ENCODE measurements at regions not wholly inside any gene's neighbourhood (a gene's known extent, or its start where the extent isn't known, plus 50 kb on each side); places are given as distances from the start of the nearest gene placed in this dataset.
"Not testable (repeated sequence)": the region's sequence is repeated elsewhere in the genome, so short reads cannot be mapped to it uniquely, and the experiment has no call there.

DNA sequence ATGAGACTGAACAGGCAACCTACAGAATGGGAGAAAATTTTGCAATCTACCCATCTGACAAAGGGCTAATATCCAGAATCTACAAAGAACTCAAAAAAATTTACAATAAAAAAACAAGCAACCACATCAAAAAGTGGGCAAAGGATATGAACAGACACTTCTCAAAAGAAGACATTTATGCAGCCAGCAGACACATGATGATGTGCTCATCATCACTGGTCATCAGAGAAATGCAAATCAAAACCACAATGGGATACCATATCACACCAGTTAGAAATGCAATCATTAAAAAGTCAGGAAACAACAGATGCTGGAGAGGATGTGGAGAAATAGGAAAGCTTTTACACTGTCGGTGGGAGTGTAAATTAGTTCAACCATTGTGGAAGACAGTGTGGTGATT lies 51.7 kb upstream of the PAXBP1 start:
- H3K4me3 Mint-ChIP-seq (ENCODE audit: low read depth); H3K36me3 Mint-ChIP-seq (ENCODE audit: low read depth); DNase-seq (ENCODE audit: low spot score); H3K27me3 Mint-ChIP-seq (ENCODE audit: low read depth); H3K9me3 Mint-ChIP-seq; intact Hi-C loops (cut with micrococcal nuclease); H3K27ac Mint-ChIP-seq; H3K4me1 Mint-ChIP-seq (ENCODE audit: low read depth): not testable (repeated sequence)

DNA sequence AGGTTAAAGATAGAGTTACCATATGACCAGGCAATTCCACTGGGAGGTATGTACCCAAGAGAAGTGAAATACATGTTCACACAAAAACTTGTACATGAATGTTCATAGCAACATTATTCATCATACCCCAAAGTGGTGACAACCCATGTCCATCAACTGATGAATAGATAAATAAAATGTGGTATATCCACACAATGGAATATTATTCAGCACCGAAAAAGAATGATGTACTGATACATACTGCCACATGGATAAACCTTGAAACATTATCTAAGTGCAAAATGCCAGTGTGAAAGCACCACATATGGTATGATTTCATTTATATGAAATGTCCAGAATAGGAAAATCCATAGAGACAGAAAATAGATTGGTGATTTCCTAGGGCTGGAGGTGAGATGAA lies 53.4 kb upstream of the PAXBP1 start:
- H3K4me3 Mint-ChIP-seq (ENCODE audit: low read depth): no peak overlapping the region
- no peaks in the 10 kb centered on the region for H3K4me1 Mint-ChIP-seq (ENCODE audit: low read depth)
- H3K36me3 Mint-ChIP-seq (ENCODE audit: low read depth): no peaks in the 10 kb centered on the region
- H3K9me3 Mint-ChIP-seq: no peaks in the 10 kb centered on the region
- intact Hi-C loops (cut with micrococcal nuclease): loop anchor here (5.0 kb wide), 1 partner anchor 53 kb away; the partner anchor contains the start of gene PAXBP1
- H3K27ac Mint-ChIP-seq: no peak overlapping the region
- DNase-seq (ENCODE audit: low spot score): no peak
- peaks cover 8% of the 10 kb centered on the region for H3K27me3 Mint-ChIP-seq (ENCODE audit: low read depth)

DNA sequence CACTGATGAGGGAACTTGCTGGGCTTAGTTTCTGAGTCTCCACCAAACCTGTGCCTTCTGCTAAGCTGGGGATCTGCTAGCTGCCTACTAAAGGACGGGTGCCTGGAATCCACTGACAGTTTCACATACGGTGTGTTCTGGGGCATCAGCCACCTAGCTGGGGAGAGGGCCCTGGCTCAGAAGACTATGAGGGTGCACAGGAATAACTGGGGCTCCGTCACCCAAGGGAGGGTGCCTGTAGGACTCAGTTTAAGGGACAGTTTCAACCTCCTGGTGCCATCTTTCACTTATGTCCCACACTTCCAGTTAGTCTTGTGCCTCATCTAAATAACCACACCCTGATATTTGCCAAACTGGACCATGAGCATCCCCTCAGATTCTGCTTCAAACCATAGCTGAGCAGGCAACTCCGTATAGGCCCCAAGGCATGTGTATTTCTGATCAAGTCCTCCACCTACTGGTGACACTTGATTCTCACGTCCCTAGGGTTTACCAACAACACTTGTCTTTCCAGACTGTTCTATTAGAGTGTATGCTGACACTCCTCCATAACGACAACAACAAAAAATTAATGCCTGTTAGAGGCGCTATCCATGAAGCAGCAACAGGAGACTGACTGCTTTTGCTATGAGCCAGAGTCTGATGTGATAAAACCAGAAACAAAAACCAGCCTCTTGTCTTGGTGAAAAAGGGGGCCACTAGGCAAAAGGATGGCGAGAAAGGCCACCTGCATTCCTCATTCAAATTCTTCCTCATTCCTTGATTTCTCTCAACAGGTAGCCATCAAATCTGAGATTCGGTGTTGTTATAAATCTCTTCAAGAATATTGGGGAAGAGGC lies 55.0 kb upstream of the PAXBP1 start:
- Mint-ChIP-seq H3K27ac (no peak overlapping the region), H3K27me3 (ENCODE audit: low read depth) (peaks cover 10% of the 10 kb centered on the region), H3K4me3 (ENCODE audit: low read depth) (no peak overlapping the region), H3K9me3 (no peaks in the 10 kb centered on the region), H3K4me1 (ENCODE audit: low read depth) (no peaks in the 10 kb centered on the region), H3K36me3 (ENCODE audit: low read depth) (no peaks in the 10 kb centered on the region)
- peak; percentile 20 for DNase-seq (ENCODE audit: low spot score)
- intact Hi-C loops (cut with micrococcal nuclease): loop anchor here (2.0 to 5.0 kb wide), 2 partner anchors 54 to 172 kb away; partner anchors contain the start of gene PAXBP1

DNA sequence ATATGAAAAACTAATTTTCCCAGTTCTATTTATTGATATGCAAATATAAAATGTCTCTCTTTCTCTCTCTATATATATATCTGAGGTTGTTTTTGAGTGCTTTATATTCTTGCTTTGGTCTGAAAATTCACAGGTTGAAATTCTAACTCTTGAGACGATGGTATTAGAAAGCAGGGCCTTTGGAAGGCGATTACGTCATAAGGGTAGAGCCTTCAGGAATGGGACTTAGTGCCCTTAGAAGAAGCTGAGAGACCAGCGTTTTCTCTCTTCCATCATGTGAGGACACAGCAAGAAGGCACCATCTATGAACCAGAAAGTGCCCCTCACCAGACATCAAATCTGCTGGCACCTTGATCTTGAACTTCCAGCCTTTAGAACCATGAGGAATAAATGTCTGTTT lies 57.4 kb upstream of the PAXBP1 start:
- H3K36me3 Mint-ChIP-seq (ENCODE audit: low read depth): no peaks in the 10 kb centered on the region
- H3K27ac Mint-ChIP-seq: no peak overlapping the region
- no peaks in the 10 kb centered on the region for H3K9me3 Mint-ChIP-seq
- intact Hi-C loops (cut with micrococcal nuclease): loop anchor here (5.0 kb wide), 1 partner anchor 57 kb away; the partner anchor contains the start of gene PAXBP1
- no peak for DNase-seq (ENCODE audit: low spot score)
- peaks cover 14% of the 10 kb centered on the region for H3K27me3 Mint-ChIP-seq (ENCODE audit: low read depth)
- no peaks in the 10 kb centered on the region for H3K4me1 Mint-ChIP-seq (ENCODE audit: low read depth)
- H3K4me3 Mint-ChIP-seq (ENCODE audit: low read depth): no peak overlapping the region

DNA sequence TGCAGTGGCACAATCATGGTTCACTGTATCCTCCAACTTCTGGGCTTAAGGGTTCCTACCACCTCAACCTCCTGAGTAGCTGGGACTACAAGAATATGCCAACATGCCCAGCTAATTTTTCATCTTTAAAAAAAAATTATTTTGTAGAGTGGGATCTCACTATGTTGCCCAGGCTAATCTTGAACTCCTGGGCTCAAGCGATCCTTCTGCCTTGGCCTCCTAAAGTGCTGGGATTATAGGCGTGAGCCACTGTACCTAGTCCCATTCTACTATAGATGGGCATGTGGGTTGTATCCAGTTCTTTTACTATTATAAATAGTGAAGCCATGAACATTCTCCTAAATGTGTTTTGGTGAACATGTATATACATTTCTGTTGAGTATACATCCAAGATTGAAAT lies 57.9 kb upstream of the PAXBP1 start:
- no peaks in the 10 kb centered on the region for H3K9me3 Mint-ChIP-seq
- DNase-seq (ENCODE audit: low spot score): no peak
- no peak overlapping the region for H3K27ac Mint-ChIP-seq
- no peaks in the 10 kb centered on the region for H3K4me1 Mint-ChIP-seq (ENCODE audit: low read depth)
- H3K27me3 Mint-ChIP-seq (ENCODE audit: low read depth): peaks cover 17% of the 10 kb centered on the region
- no peaks in the 10 kb centered on the region for H3K36me3 Mint-ChIP-seq (ENCODE audit: low read depth)
- no peak overlapping the region for H3K4me3 Mint-ChIP-seq (ENCODE audit: low read depth)
- intact Hi-C loops (cut with micrococcal nuclease): loop anchor here (5.0 kb wide), 1 partner anchor 57 kb away; the partner anchor contains the start of gene PAXBP1

DNA sequence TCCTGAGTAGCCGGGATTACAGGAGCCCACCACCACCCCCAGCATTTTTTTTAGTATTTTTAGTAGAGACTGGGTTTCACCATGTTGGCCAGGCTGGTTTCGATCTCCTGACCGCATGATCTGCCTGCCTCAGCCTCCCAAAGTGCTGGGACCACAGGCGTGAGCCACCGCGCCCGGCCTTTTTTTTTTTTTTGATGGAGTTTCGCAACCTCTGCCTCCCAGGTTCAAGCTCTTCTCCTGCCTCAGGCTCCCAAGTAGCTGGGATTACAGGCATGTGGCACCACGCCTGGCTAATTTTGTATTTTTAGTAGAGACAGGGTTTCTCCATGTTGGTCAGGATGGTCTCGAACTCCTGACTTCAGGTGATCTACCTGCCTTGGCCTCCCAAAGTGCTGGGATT lies 60.2 kb upstream of the PAXBP1 start:
- not testable (repeated sequence) for H3K27ac Mint-ChIP-seq; H3K4me3 Mint-ChIP-seq (ENCODE audit: low read depth); H3K36me3 Mint-ChIP-seq (ENCODE audit: low read depth)

DNA sequence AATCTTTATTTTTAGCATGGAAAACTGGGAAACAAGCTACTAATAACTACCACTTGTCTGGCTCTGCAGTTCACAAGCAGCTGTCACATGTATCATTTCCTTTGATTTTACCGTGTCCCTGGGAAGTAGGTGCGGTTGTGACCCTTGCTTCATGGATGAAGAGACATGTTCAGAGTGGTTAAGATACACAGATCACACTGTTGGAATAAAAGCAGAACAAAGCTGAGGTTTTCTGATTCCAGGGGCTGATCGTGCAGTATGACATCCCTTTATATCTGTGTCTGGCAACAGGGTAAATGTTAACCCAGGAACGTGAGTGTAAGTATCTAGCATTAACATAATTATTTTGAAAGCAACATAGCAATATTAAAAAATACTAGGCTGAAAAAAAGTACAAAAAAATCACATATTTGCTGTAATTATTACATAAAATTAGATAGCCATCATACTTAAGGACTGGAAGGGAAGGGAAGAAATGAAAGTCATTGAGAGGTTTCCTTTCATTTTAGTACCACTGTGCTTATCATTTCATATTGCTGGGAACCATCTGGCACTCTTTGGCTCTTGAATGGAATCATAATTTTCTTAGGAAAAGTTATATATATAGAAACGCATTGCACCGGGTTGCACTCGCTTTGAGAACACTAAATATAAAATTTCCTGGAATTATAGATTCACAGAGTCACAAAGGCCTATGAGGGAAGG lies 62.8 kb upstream of the PAXBP1 start:
- Mint-ChIP-seq H3K4me3 (ENCODE audit: low read depth) (no peak overlapping the region), H3K9me3 (no peaks in the 10 kb centered on the region)

More for the DNA sequence above, 60.2 kb upstream of the PAXBP1 start:
- not testable (repeated sequence) for H3K9me3 Mint-ChIP-seq; DNase-seq (ENCODE audit: low spot score); H3K4me1 Mint-ChIP-seq (ENCODE audit: low read depth)
- peaks cover 19% of the 10 kb centered on the region for H3K27me3 Mint-ChIP-seq (ENCODE audit: low read depth)
- intact Hi-C loops (cut with micrococcal nuclease): loop anchor here (5.0 kb wide), 2 partner anchors 191 to 366 kb away; no protein-coding TSS in a partner anchor

DNA sequence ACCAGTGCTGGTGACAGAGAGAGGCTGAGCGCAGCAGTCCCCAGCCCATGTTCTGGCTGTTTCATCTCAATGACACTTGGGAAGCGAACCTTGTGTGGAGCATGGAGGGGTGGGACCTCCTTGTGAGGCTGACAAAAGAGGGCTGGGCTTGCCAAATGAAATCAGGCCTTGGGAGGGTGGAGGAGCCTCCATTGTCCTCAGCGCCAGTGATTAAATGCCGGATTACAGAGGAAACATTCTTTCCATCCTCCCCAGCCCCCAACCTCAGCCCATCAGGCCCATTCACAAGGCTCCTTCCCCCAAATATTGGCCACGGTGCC lies 63.3 kb upstream of the PAXBP1 start:
- DNase-seq (ENCODE audit: low spot score): no peak
- intact Hi-C loops (cut with micrococcal nuclease): loop anchor here (5.0 kb wide), 2 partner anchors 187 to 362 kb away; no protein-coding TSS in a partner anchor
- Mint-ChIP-seq H3K4me1 (ENCODE audit: low read depth) (no peaks in the 10 kb centered on the region), H3K27ac (no peak overlapping the region), H3K4me3 (ENCODE audit: low read depth) (no peak overlapping the region), H3K27me3 (ENCODE audit: low read depth) (peaks cover 25% of the 10 kb centered on the region), H3K36me3 (ENCODE audit: low read depth) (no peaks in the 10 kb centered on the region), H3K9me3 (no peaks in the 10 kb centered on the region)

More for the DNA sequence above, 62.8 kb upstream of the PAXBP1 start:
- peaks cover 21% of the 10 kb centered on the region for H3K27me3 Mint-ChIP-seq (ENCODE audit: low read depth)
- no peak overlapping the region for H3K27ac Mint-ChIP-seq
- DNase-seq (ENCODE audit: low spot score): no peak
- no peaks in the 10 kb centered on the region for H3K36me3 Mint-ChIP-seq (ENCODE audit: low read depth)
- intact Hi-C loops (cut with micrococcal nuclease): loop anchor here (5.0 kb wide), 2 partner anchors 188 to 363 kb away; no protein-coding TSS in a partner anchor
- H3K4me1 Mint-ChIP-seq (ENCODE audit: low read depth): no peaks in the 10 kb centered on the region

- Mint-ChIP-seq H3K4me3 (ENCODE audit: low read depth) (no peak overlapping the region), H3K27me3 (ENCODE audit: low read depth) (peaks cover 18% of the 10 kb centered on the region), H3K36me3 (ENCODE audit: low read depth) (no peaks in the 10 kb centered on the region), H3K9me3 (no peaks in the 10 kb centered on the region), H3K4me1 (ENCODE audit: low read depth) (no peaks in the 10 kb centered on the region), H3K27ac (no peak overlapping the region)
- no peak for DNase-seq (ENCODE audit: low spot score)
- intact Hi-C loops (cut with micrococcal nuclease): no loop called here
Measured at GRCh38 chr21:32842146-32842545, 70.6 kb upstream of the PAXBP1 start.

GRCh38 chr21:32843561-32843960 lies 72.0 kb upstream of the PAXBP1 start:
- H3K27me3 Mint-ChIP-seq (ENCODE audit: low read depth): peaks cover 17% of the 10 kb centered on the region
- no peak for DNase-seq (ENCODE audit: low spot score)
- no peaks in the 10 kb centered on the region for H3K9me3 Mint-ChIP-seq
- no peak overlapping the region for H3K27ac Mint-ChIP-seq
- H3K4me3 Mint-ChIP-seq (ENCODE audit: low read depth): no peak overlapping the region
- H3K36me3 Mint-ChIP-seq (ENCODE audit: low read depth): no peaks in the 10 kb centered on the region
- no peaks in the 10 kb centered on the region for H3K4me1 Mint-ChIP-seq (ENCODE audit: low read depth)
- intact Hi-C loops (cut with micrococcal nuclease): no loop called here

DNA sequence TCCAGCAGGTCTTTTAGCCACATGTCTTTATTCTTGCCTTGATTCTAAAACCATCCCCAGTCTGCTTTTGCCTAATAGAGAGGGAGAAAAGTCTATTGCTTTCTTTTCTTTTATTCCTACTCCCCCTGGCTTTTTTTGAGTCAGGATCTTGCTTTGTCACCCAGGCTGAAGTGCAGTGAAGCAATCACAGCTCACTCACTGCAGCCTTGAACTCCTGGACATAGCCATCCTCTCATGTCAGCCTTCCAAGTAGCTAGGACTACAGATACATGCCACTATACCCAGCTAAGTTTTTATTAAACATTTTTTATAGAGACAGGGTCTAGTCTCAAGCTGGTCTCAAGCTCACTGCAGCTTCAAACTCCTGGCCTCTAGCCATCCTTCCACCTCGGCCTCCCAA lies 72.5 kb upstream of the PAXBP1 start:
- Mint-ChIP-seq H3K27me3 (ENCODE audit: low read depth) (peaks cover 18% of the 10 kb centered on the region), H3K27ac (no peak overlapping the region), H3K4me1 (ENCODE audit: low read depth) (no peaks in the 10 kb centered on the region), H3K4me3 (ENCODE audit: low read depth) (no peak overlapping the region), H3K9me3 (no peaks in the 10 kb centered on the region), H3K36me3 (ENCODE audit: low read depth) (no peaks in the 10 kb centered on the region)
- DNase-seq (ENCODE audit: low spot score): no peak
- intact Hi-C loops (cut with micrococcal nuclease): no loop called here

- intact Hi-C loops (cut with micrococcal nuclease): no loop called here
- no peaks in the 10 kb centered on the region for H3K36me3 Mint-ChIP-seq (ENCODE audit: low read depth)
Measured at GRCh38 chr21:32844653-32845436, 73.3 kb upstream of the PAXBP1 start.

More at GRCh38 chr21:32844653-32845436, 73.3 kb upstream of the PAXBP1 start:
- DNase-seq (ENCODE audit: low spot score): no peak
- no peak overlapping the region for H3K27ac Mint-ChIP-seq
- no peaks in the 10 kb centered on the region for H3K9me3 Mint-ChIP-seq
- H3K27me3 Mint-ChIP-seq (ENCODE audit: low read depth): peaks cover 16% of the 10 kb centered on the region
- no peak overlapping the region for H3K4me3 Mint-ChIP-seq (ENCODE audit: low read depth)
- H3K4me1 Mint-ChIP-seq (ENCODE audit: low read depth): no peaks in the 10 kb centered on the region
